Hematopoietic multipotent progenitor cell treated with erythropoietin and hydrocortisone succinate and interleukin-3 and kit ligand, for 8 days (in vitro differentiated cells): ENCODE measurements at regions not wholly inside any gene's neighbourhood (a gene's known extent, or its start where the extent isn't known, plus 50 kb on each side); places are given as distances from the start of the nearest gene placed in this dataset.

Experiments used
- DNase-seq: peaks from one replicate; pipeline ENCODE4 v3.0.0-alpha.2; 2015

GRCh38 chr18:29307982-29308381 is 1131.1 kb upstream of the CDH2 start:
- DNase-seq: no peak

DNA sequence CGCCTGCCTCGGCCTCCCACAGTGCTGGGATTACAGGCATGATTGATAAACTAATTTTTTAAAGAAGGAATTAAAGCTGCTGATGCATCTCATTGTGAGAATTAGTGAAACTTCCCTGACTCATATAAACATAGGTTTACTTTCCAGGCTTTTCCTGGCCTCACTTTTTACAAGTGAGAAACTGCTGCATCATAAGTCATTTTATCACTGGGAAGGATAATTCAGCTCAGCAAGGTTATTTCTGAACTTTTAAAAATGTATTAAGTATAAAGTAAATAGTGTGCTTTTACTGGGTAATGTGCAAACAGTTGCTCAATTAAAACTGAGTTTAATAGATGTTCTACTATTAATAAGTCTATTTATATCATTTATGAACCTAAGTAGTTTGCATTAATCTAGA is 1130.3 kb upstream of the CDH2 start:
- no peak for DNase-seq

DNA sequence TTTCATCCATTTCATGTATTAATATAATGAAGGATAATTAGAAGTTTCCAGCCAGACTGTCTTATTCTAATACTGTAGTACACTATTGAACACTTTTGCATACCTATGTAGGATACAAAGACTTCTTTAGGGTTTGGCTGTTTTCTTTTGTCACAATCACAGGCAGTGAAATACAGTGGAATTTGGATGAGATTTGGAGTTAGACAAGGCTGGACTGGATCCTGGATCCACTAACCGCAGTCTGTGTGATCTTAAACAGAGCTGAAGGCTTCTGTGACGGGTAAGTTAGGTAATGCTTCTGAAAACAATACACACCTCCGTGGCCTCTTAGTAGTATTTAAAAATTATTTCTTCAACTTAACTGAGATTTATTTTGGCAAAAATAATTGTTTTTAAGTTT is 1128.6 kb upstream of the CDH2 start:
- no peak for DNase-seq

DNA sequence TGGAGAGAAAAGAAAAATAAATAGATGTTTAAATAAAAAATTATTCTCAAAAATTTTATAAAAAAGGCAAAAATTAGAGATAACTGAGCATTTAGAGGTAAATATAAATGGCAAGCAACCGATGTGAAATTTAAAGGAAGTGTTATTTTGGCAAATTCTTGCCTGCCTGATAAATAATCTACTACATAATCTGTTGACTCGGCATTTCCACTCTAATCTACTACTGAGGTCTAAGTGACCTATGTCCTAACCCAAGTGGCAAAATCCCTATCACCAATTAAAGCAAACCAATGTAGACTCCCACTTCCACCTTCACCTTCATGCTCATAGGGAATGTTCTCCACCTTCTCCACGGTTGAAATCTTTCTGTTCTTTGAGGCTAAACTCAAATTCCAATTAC is 1124.1 kb upstream of the CDH2 start:
- DNase-seq: no peak

DNA sequence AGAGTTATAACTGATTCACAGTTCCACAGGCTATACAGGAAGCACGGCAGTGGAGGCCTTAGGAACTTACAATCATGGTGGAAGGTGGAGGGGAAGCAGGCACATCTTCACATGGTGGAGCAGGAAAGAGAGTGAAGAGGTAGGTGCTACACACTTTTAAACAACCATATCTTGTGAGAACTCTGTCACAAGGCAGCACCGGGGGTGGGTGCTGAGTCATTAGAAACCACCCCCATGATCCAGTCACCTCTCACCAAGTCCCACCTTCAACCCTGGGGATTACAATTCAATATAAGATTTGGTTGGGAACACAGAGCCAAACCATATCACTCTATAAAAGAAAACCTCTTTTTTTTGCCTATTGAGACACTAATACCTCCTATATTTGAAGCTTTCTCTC is 1108.5 kb upstream of the CDH2 start:
- DNase-seq: no peak

DNA sequence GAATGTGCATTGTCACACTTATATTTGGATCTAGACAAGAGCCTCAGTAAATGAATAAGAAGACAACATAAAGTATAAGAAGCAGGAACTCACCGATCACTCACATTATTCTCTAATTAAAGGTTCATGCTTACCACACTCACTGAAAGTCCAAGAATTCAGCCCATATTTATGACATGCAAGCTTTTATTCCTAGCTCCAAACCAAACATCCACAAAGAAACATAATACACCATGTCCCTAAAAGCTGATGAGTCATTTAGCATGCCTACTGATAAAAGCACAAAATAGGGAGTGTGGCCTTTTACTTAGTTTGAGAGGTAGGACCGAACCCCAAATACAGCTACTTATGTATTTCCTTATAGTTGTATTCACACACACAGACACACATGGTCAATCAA is 1094.6 kb upstream of the CDH2 start:
- no peak for DNase-seq

DNA sequence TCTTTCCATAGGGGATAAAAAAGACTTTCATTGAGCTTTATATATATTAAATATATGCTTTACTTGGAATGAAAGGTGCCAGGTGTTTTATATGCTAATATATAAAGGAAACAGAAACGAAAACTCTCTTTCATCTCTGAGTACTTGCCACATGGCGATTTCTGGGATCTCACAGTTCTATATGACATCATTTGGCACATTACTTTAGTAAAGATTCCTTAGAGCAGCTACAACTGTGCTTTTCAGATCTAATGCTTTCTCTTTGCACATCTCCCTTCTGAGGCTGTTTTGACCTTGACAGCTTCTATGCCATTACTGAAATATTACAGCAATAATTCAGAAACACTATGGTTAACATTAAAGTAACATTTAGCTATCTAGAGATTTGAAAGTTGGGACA is 1082.9 kb upstream of the CDH2 start:
- no peak for DNase-seq

GRCh38 chr18:29254123-29254522 is 1077.2 kb upstream of the CDH2 start:
- DNase-seq: no peak

DNA sequence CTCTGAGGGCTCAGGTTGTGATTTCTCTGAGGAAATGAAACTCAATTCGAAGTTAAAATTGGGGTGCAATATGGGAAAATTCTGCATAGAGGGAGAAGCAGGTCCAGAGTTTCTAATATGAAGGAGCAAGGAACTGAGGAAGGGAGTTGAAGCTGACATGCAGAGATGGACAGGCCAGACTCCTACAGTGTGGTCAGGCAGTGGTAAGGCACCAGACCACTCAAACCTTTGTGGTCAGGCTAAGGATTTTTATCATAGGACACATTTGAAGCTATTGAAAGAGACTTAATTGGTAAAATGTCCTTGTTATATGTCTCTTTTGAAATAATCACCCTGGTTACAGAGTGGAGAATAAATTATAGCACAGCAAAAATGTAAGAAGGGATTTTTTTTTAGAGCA is 1074.8 kb upstream of the CDH2 start:
- no peak for DNase-seq

GRCh38 chr18:29250843-29251242 is 1073.9 kb upstream of the CDH2 start:
- DNase-seq: no peak

DNA sequence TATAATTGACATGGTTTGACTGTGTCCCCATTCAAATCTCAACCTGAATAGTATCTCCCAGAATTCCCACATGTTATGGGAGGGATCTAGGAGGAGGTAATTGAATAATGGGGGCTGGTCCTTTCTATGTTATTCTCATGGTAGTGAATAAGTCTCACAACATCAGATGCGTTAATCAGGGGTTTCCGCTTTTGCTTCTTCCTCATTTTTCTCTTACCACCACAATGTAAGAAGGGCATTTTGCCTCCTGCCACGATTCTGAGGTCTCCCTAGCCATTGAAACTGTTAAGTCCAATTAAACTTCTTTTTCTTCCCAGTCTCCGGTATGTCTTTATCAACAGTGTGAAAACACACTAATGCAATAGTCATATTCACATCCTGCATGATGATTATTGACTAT is 1073.3 kb upstream of the CDH2 start:
- no peak for DNase-seq

GRCh38 chr18:29248805-29249204 is 1071.9 kb upstream of the CDH2 start:
- no peak for DNase-seq

- no peak for DNase-seq
Observed at GRCh38 chr18:29241199-29241598, 1064.3 kb upstream of the CDH2 start.

DNA sequence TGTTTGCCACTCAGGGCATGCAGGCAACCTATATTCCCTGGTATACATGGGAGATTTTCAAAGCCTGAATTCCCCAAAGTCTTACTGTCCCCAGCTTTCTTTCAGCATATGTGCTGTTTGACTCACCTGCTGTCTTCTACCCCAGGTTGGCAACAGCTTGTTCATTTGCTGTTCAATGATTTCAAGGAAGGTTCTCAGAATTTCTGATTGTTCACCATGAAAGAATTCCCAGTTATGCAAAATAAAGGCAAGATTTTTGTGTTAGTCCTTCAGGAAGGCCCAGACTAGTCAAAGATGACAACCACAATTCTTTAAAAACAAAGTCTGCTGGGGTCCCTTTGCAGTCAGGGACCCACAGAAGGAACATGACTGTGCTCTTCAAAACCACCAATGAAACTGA is 1057.8 kb upstream of the CDH2 start:
- no peak for DNase-seq

DNA sequence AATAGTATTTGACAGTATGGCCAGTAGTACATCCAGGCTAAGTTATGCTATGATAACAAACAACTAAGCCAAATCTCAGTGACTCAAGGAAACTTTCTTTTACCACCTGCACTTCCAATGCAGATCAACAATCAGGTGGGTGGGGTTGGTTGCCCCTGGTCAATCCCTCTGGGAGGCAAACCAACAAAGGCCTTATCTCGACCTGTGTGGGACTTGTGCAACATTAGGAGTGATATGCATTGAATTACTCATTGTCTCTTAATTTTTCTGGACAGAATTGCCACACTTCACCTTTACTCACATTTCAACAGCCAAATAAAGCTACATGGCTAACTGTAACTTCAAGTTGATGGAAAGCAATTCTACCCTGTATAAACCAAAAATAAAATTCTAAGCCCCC is 1049.3 kb upstream of the CDH2 start:
- no peak for DNase-seq

GRCh38 chr18:29225351-29225750 is 1048.4 kb upstream of the CDH2 start:
- DNase-seq: no peak

DNA sequence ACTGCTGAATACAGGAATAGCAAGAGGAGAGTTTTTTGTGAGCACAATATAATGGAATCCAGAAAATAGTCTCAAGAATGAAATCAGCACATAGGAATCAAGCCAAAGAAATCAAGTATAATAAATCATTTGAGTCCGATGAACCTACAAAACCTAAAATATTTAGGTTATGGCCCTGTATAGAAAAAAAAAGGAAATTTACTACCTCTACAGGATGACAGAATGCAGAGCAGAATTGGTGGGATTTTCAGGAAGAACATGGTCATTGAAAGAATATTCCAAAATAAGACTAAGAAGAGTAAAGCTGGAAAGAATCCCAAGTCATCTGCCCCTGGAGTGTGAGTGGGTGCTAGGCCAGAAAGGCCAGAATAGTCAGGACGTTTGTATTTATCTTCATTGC is 1041.2 kb upstream of the CDH2 start:
- DNase-seq: no peak

DNA sequence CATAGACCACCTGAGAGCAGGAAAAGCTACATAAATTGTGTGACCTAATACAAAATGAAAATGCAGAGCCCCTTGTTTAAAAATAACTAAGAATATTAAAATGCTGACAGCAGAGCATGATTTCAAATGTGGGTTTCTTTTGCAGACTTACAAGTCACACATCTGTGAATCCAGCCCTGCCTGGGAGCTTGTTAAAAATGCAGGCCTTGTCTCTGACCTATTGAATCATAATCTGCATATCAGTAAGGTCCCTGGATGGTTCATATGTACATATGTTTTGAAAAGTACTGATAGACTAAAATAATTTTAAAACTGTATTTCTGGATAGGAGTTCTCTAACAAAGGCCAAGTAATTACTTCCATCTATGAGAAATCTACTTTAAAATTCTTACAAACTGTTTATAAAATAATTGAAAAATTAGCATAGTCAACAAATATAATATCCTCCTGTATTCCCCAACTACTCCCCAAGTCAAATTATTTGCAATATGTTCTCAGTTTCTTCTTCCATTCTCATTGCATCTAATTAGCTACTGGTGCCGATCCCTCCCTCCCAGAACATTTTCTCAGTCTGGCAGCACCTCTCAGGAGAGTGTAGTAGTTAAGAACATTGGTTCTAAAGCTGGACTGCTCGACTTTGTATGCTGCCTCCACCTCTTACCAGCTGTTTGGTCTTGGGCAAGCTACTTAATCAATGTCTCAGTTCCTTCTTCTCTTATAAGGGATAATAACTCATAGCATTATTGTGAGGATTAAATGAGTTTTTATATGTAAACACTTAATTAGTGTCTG is 1040.4 kb upstream of the CDH2 start:
- no peak for DNase-seq

- no peak for DNase-seq
Observed at GRCh38 chr18:29198834-29199233, 1021.9 kb upstream of the CDH2 start.

DNA sequence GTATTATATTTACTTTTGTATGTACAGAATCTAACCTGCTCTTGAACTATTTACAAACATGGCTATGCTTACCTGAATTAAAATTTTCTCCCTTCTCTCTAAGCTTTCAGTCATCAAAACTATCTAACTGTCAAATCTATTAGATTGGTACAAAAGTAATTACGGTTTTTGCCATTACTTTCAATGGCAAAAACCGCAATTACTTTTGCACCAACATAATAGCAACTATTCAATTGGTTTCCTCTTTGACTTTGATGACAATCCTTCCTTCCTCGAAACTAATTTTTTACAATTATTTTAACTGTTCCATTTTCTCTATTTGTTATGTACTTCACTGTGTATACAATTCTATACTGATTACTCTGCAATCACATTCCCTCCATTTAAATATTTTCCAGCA is 1019.4 kb upstream of the CDH2 start:
- no peak for DNase-seq

- no peak for DNase-seq
Observed at GRCh38 chr18:29191263-29191662, 1014.3 kb upstream of the CDH2 start.

GRCh38 chr18:29188760-29189159 is 1011.8 kb upstream of the CDH2 start:
- DNase-seq: no peak

GRCh38 chr18:29185801-29186200 is 1008.9 kb upstream of the CDH2 start:
- no peak for DNase-seq

GRCh38 chr18:29184654-29185053 is 1007.7 kb upstream of the CDH2 start:
- DNase-seq: no peak

- DNase-seq: no peak
Observed at GRCh38 chr18:29181151-29181901, 1004.4 kb upstream of the CDH2 start.
